HEK293T (cell line): ENCODE measurements at regions not wholly inside any gene's neighbourhood (a gene's known extent, or its start where the extent isn't known, plus 50 kb on each side); places are given as distances from the start of the nearest gene placed in this dataset.

Source experiments
- ARNT ChIP-seq: fragments of 450-650 bp; IDR thresholded peaks from 2 replicates; pipeline ENCODE4 v1.6.1; 2017; ENCODE audit warnings: mild to moderate bottlenecking
- BHLHE40 ChIP-seq: fragments of 450-650 bp; IDR thresholded peaks from 2 replicates; pipeline ENCODE4 v1.6.1; 2016; ENCODE audit warnings: mild to moderate bottlenecking, moderate library complexity, borderline replicate concordance
- CTBP1 ChIP-seq: fragments of 450-650 bp; IDR thresholded peaks from 2 replicates; pipeline ENCODE4 v1.6.1; 2016; ENCODE audit warnings: borderline replicate concordance
- ELF4 ChIP-seq: fragments of 450-650 bp; IDR thresholded peaks from 2 replicates; pipeline ENCODE4 v1.6.1; 2017; ENCODE audit warnings: antibody characterized with exemption
- FOXA1 ChIP-seq: fragments of 450-650 bp; IDR thresholded peaks from 2 replicates; pipeline ENCODE4 v1.6.1; 2016; ENCODE audit warnings: mild to moderate bottlenecking
- FOXM1 ChIP-seq: fragments of 450-650 bp; IDR thresholded peaks from 2 replicates; pipeline ENCODE4 v1.6.1; 2017; ENCODE audit warnings: mild to moderate bottlenecking, borderline replicate concordance
- HDGF ChIP-seq: fragments of 450-650 bp; IDR thresholded peaks from 2 replicates; pipeline ENCODE4 v1.6.1; 2017; ENCODE audit warnings: antibody characterized with exemption, borderline replicate concordance
- L3MBTL2 ChIP-seq: fragments of 450-650 bp; conservative IDR thresholded peaks from 2 replicates; pipeline ENCODE4 v1.6.1; 2016; ENCODE audit warnings: mild to moderate bottlenecking
- NFRKB ChIP-seq: fragments of 450-650 bp; IDR thresholded peaks from 2 replicates; pipeline ENCODE4 v1.6.1; 2016; ENCODE audit warnings: mild to moderate bottlenecking, moderate library complexity
- PKNOX1 ChIP-seq: fragments of 450-650 bp; IDR thresholded peaks from 2 replicates; pipeline ENCODE4 v1.6.1; 2016
- SP1 ChIP-seq: fragments of 450-650 bp; IDR thresholded peaks from 2 replicates; pipeline ENCODE4 v1.6.1; 2017
- SUZ12 ChIP-seq: fragments of 450-650 bp; IDR thresholded peaks from 2 replicates; pipeline ENCODE4 v1.6.1; 2016; ENCODE audit warnings: mild to moderate bottlenecking
- TARDBP ChIP-seq: fragments of 450-650 bp; IDR thresholded peaks from 2 replicates; pipeline ENCODE4 v1.6.1; 2016
- ZNF384 ChIP-seq: fragments of 450-650 bp; IDR thresholded peaks from 2 replicates; pipeline ENCODE4 v1.6.1; 2016

- TF ChIP-seq SP1 (no peak), SUZ12 (no peak), ZNF384 (no peak), PKNOX1 (no peak), FOXA1 (no peak), L3MBTL2 (no peak), BHLHE40 (no peak), HDGF (no peak), FOXM1 (no peak), TARDBP (no peak), ELF4 (no peak), ARNT (no peak), CTBP1 (no peak), NFRKB (no peak)
Measured at GRCh38 chr2:37829202-37829601, 95.9 kb upstream of the RMDN2 start.
